ENCODE measurements at regions not wholly inside any gene's neighbourhood (a gene's known extent, or its start where the extent isn't known, plus 50 kb on each side); places are given as distances from the start of the nearest gene placed in this dataset.

DNA sequence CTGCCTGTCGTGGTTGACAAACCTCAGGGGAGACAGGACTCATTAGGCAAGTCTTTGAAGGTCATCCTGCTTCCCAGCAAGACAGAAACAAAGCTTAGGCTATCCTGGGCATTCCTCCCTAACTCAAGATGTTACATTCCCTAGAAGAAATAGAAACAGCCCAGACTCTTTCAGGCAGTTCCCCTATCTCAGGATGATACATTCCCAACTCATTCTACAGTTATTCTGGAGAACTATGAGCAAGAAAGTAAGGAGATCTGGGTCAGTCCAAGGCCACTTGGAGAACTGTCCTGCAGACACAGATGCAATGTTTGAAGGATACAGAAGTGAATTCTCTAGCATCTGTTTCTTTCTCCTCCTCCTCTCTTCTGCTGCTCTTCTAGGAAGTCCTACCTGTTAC, 220.1 kb upstream of the NCKAP5 start:
- Histone ChIP-seq H4K91ac (replicated peaks; ENCODE audit: insufficient read length, low read length) (no peak overlapping the region), H2BK120ac (replicated peaks; ENCODE audit: low read depth, low read length) (no peak overlapping the region), H3K4ac (replicated peaks; ENCODE audit: insufficient read length, low read depth, low read length) (no peak overlapping the region), H3K4me3 (ENCODE audit: extremely low read depth in 1 of 4, insufficient read depth in 2 of 4, low read depth in 3 of 4, low read length in 4 of 4) (no peak overlapping the region), H3K79me1 (ENCODE audit: low read depth, low read length) (no peaks in the 10 kb centered on the region), H3K79me2 (ENCODE audit: control insufficient read depth in 1 of 2, insufficient read depth in 2 of 2, low read length in 2 of 2) (no peaks in the 10 kb centered on the region), H3K9me3 (ENCODE audit: insufficient read depth in 2 of 2, low read depth in 1 of 2, low read length in 1 of 2) (no peaks in the 10 kb centered on the region; a peak in 1 of 4 replicates), H2AK5ac (ENCODE audit: low read depth, low read length) (no peak overlapping the region), H2BK15ac (ENCODE audit: low read length) (no peak overlapping the region), H4K8ac (ENCODE audit: extremely low read depth, insufficient read depth, low read length) (no peak overlapping the region), H2BK20ac (ENCODE audit: low read length) (no peak overlapping the region), H2BK12ac (ENCODE audit: low read depth, low read length) (no peak overlapping the region), H3K14ac (ENCODE audit: insufficient read length) (no peak overlapping the region), H3K9ac (replicated peaks in 1 of 4; ENCODE audit: extremely low read depth in 1 of 4, low read depth in 3 of 4, low read length in 3 of 4) (no peak overlapping the region), H3K27me3 (replicated peaks in 1 of 4; ENCODE audit: control insufficient read depth in 3 of 4, extremely low read depth in 1 of 4, insufficient read depth in 3 of 4, low read length in 3 of 4) (0 out of 7 replicates have a peak, but pooled peaks cover 0 to 2% (median 0%) of the 10 kb centered on the region in 4 experiments), H3K23me2 (ENCODE audit: low read depth, low read length) (no peaks in the 10 kb centered on the region), H2AFZ (ENCODE audit: low read length) (no peak overlapping the region), H3K4me2 (ENCODE audit: insufficient read depth in 1 of 2, low read depth in 2 of 2, low read length in 2 of 2) (no peak overlapping the region), H2BK5ac (ENCODE audit: low read depth, low read length) (no peak overlapping the region), H3K56ac (replicated peaks; ENCODE audit: insufficient read length, low read depth, low read length) (no peak overlapping the region), H3K4me1 (replicated peaks in 1 of 4; ENCODE audit: control insufficient read depth in 3 of 4, insufficient read depth in 4 of 4, low read length in 3 of 4) (no peaks in the 10 kb centered on the region), H3K23ac (ENCODE audit: insufficient read length) (no peak overlapping the region), H3K36me3 (ENCODE audit: control insufficient read depth in 2 of 4, insufficient read depth in 4 of 4, low read length in 3 of 4) (no peaks in the 10 kb centered on the region), H4K20me1 (replicated peaks in 1 of 2; ENCODE audit: control insufficient read depth in 1 of 2, insufficient read depth in 2 of 2, low read length in 2 of 2) (no peaks in the 10 kb centered on the region), H4K5ac (ENCODE audit: insufficient read length, low read depth, low read length) (no peak overlapping the region), H3K18ac (ENCODE audit: extremely low read depth, low read length) (no peak overlapping the region), H3K27ac (ENCODE audit: low read depth, low read length) (no peak overlapping the region)
- no peak for DNase-seq (ENCODE audit: low read depth in 1 of 2, low spot score in 2 of 2)
- TF ChIP-seq, protein P1, sequence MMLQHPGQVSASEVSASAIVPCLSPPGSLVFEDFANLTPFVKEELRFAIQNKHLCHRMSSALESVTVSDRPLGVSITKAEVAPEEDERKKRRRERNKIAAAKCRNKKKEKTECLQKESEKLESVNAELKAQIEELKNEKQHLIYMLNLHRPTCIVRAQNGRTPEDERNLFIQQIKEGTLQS (IDR thresholded peaks at IDR 0.05; ENCODE audit: insufficient read depth, low read depth, low read length): no peak
- TF ChIP-seq SP1 (IDR thresholded peaks at IDR 0.05; ENCODE audit: low read depth, low read length) (no peak), BACH1 (IDR thresholded peaks at IDR 0.05; ENCODE audit: low read length) (no peak), EZH2 (IDR thresholded peaks at IDR 0.05; ENCODE audit: low read depth, low read length, severe bottlenecking) (no peak)
- WGBS, 2 experiments (ENCODE audit: extremely low coverage in 1 of 2, insufficient coverage in 1 of 2, insufficient read length in 1 of 2, insufficient replicate concordance in 2 of 2, low coverage in 1 of 2, low lambda C conversion rate in 2 of 2, missing lambda C conversion rate in 1 of 2): 100% methylated on average over 1 of the region's 1 CpG; no CpG with 5 or more reads in 1 of the 2 experiments
- FAIRE-seq: no peak
- POLR2A ChIA-PET (ENCODE audit: partially characterized antibody): no interaction called here
- CTCF ChIA-PET (ENCODE audit: partially characterized antibody): interaction anchor here (1.3 to 1.9 kb wide), 2 partner anchors 56 to 206 kb away, joined by 3 to 5 read pairs; no protein-coding TSS in a partner anchor

All from H1 (cell line).